ENCODE measurements at regions not wholly inside any gene's neighbourhood (a gene's known extent, or its start where the extent isn't known, plus 50 kb on each side); places are given as distances from the start of the nearest gene placed in this dataset.

- no peak overlapping the region for H3K27ac ChIP-seq (ENCODE audit: low read length)
- no peak for ATAC-seq (ENCODE audit: insufficient read depth, low read depth)
- H3K36me3 ChIP-seq (ENCODE audit: insufficient read depth, low read length), result no peaks in the 10 kb centered on the region
- no peaks in the 10 kb centered on the region for H3K4me1 ChIP-seq (ENCODE audit: insufficient read depth, low read length)
- no peak overlapping the region for H3K4me3 ChIP-seq (ENCODE audit: low read depth in 1 of 2, low read length in 2 of 2)
- no peaks in the 10 kb centered on the region for H3K79me2 ChIP-seq (ENCODE audit: insufficient read depth, low read length)
- H3K4me2 ChIP-seq (ENCODE audit: insufficient read depth, low read length), result no peak overlapping the region
- H3K27me3 ChIP-seq (ENCODE audit: insufficient read depth, low read length, poor library complexity), result peaks cover 8% of the 10 kb centered on the region
- TF ChIP-seq CTCF (IDR thresholded peaks at IDR 0.05; ENCODE audit: borderline replicate concordance, extremely low read depth, low read length, poor library complexity, severe bottlenecking) (no peak), EZH2 (IDR thresholded peaks at IDR 0.05; ENCODE audit: borderline replicate concordance, low read depth, low read length, severe bottlenecking) (no peak)
- no peak for DNase-seq
- no peaks in the 10 kb centered on the region for H3K9me3 ChIP-seq (ENCODE audit: insufficient read depth, low read length, severe bottlenecking)
- no peaks in the 10 kb centered on the region for H4K20me1 ChIP-seq (ENCODE audit: insufficient read depth, low read length)
- no peak overlapping the region for H3K9ac ChIP-seq (ENCODE audit: low read depth, low read length)
- H2AFZ ChIP-seq (ENCODE audit: low read depth, low read length), result no peak overlapping the region
Measured at GRCh38 chr5:74266836-74267235, 373.7 kb downstream of the ENC1 start.

GRCh38 chr5:74266132-74266531 lies 374.4 kb downstream of the ENC1 start:
- no peak for TF ChIP-seq CTCF (IDR thresholded peaks at IDR 0.05; ENCODE audit: borderline replicate concordance, extremely low read depth, low read length, poor library complexity, severe bottlenecking)
- H3K4me1 ChIP-seq (ENCODE audit: insufficient read depth, low read length), result no peaks in the 10 kb centered on the region
- ATAC-seq (ENCODE audit: insufficient read depth, low read depth), result no peak

GRCh38 chr5:74262544-74263207 lies 377.9 kb downstream of the ENC1 start:
- H3K79me2 ChIP-seq (ENCODE audit: insufficient read depth, low read length), result no peaks in the 10 kb centered on the region
- no peak for DNase-seq
- H2AFZ ChIP-seq (ENCODE audit: low read depth, low read length), result no peak overlapping the region
- H3K4me3 ChIP-seq (ENCODE audit: low read depth in 1 of 2, low read length in 2 of 2), result no peak overlapping the region
- no peak overlapping the region for H3K27ac ChIP-seq (ENCODE audit: low read length)
- H3K36me3 ChIP-seq (ENCODE audit: insufficient read depth, low read length), result no peaks in the 10 kb centered on the region
- no peaks in the 10 kb centered on the region for H3K4me1 ChIP-seq (ENCODE audit: insufficient read depth, low read length)
- H3K9ac ChIP-seq (ENCODE audit: low read depth, low read length), result no peak overlapping the region
- no peak for ATAC-seq (ENCODE audit: insufficient read depth, low read depth)
- peaks cover 3% of the 10 kb centered on the region for H3K27me3 ChIP-seq (ENCODE audit: insufficient read depth, low read length, poor library complexity)
- no peaks in the 10 kb centered on the region for H3K9me3 ChIP-seq (ENCODE audit: insufficient read depth, low read length, severe bottlenecking)
- H4K20me1 ChIP-seq (ENCODE audit: insufficient read depth, low read length), result no peaks in the 10 kb centered on the region
- no peak for TF ChIP-seq EZH2 (IDR thresholded peaks at IDR 0.05; ENCODE audit: borderline replicate concordance, low read depth, low read length, severe bottlenecking)
- no peak for TF ChIP-seq CTCF (IDR thresholded peaks at IDR 0.05; ENCODE audit: borderline replicate concordance, extremely low read depth, low read length, poor library complexity, severe bottlenecking)
- H3K4me2 ChIP-seq (ENCODE audit: insufficient read depth, low read length), result no peak overlapping the region

More at GRCh38 chr5:74266132-74266531, 374.4 kb downstream of the ENC1 start:
- DNase-seq, result no peak
- H3K4me3 ChIP-seq (ENCODE audit: low read depth in 1 of 2, low read length in 2 of 2), result no peak overlapping the region
- no peak overlapping the region for H3K27ac ChIP-seq (ENCODE audit: low read length)
- H3K27me3 ChIP-seq (ENCODE audit: insufficient read depth, low read length, poor library complexity), result peaks cover 8% of the 10 kb centered on the region
- no peak overlapping the region for H3K4me2 ChIP-seq (ENCODE audit: insufficient read depth, low read length)
- H3K36me3 ChIP-seq (ENCODE audit: insufficient read depth, low read length), result no peaks in the 10 kb centered on the region
- H2AFZ ChIP-seq (ENCODE audit: low read depth, low read length), result no peak overlapping the region
- H3K79me2 ChIP-seq (ENCODE audit: insufficient read depth, low read length), result no peaks in the 10 kb centered on the region
- H4K20me1 ChIP-seq (ENCODE audit: insufficient read depth, low read length), result no peaks in the 10 kb centered on the region
- H3K9ac ChIP-seq (ENCODE audit: low read depth, low read length), result no peak overlapping the region
- H3K9me3 ChIP-seq (ENCODE audit: insufficient read depth, low read length, severe bottlenecking), result no peaks in the 10 kb centered on the region
